ENCODE measurements at regions not wholly inside any gene's neighbourhood (a gene's known extent, or its start where the extent isn't known, plus 50 kb on each side); places are given as distances from the start of the nearest gene placed in this dataset.
"Not testable (repeated sequence)": the region's sequence is repeated elsewhere in the genome, so short reads cannot be mapped to it uniquely, and the experiment has no call there.

GRCh38 chr1:187838335-187839293 is 1009.9 kb downstream of the PLA2G4A start:
- DNase-seq (ENCODE audit: low read depth) = no peak

GRCh38 chr1:187839873-187840272 is 1011.1 kb downstream of the PLA2G4A start:
- DNase-seq (ENCODE audit: low read depth) = no peak

- no peak for DNase-seq (ENCODE audit: low read depth)
Observed at GRCh38 chr1:187840557-187840956, 1011.8 kb downstream of the PLA2G4A start.

- DNase-seq (ENCODE audit: low read depth) = no peak
Observed at GRCh38 chr1:187842406-187843165, 1013.8 kb downstream of the PLA2G4A start.

GRCh38 chr1:187844313-187844712 is 1015.6 kb downstream of the PLA2G4A start:
- no peak for DNase-seq (ENCODE audit: low read depth)

GRCh38 chr1:187847531-187847930 is 1018.8 kb downstream of the PLA2G4A start:
- DNase-seq (ENCODE audit: low read depth) = no peak

- no peak for DNase-seq (ENCODE audit: low read depth)
Observed at GRCh38 chr1:187848321-187848720, 1019.6 kb downstream of the PLA2G4A start.

- DNase-seq (ENCODE audit: low read depth) = not testable (repeated sequence)
Observed at GRCh38 chr1:187850146-187850545, 1021.4 kb downstream of the PLA2G4A start.

GRCh38 chr1:187853505-187853904 is 1024.8 kb downstream of the PLA2G4A start:
- no peak for DNase-seq (ENCODE audit: low read depth)

GRCh38 chr1:187854457-187854856 is 1025.7 kb downstream of the PLA2G4A start:
- DNase-seq (ENCODE audit: low read depth) = no peak

- no peak for DNase-seq (ENCODE audit: low read depth)
Observed at GRCh38 chr1:187862506-187862905, 1033.8 kb downstream of the PLA2G4A start.

GRCh38 chr1:187870552-187870951 is 1041.8 kb downstream of the PLA2G4A start:
- no peak for DNase-seq (ENCODE audit: low read depth)

GRCh38 chr1:187871177-187871845 is 1042.6 kb downstream of the PLA2G4A start:
- DNase-seq (ENCODE audit: low read depth) = no peak

- no peak for DNase-seq (ENCODE audit: low read depth)
Observed at GRCh38 chr1:187872550-187872949, 1043.8 kb downstream of the PLA2G4A start.

GRCh38 chr1:187873126-187873525 is 1044.4 kb downstream of the PLA2G4A start:
- no peak for DNase-seq (ENCODE audit: low read depth)

GRCh38 chr1:187876775-187877174 is 1048.0 kb downstream of the PLA2G4A start:
- DNase-seq (ENCODE audit: low read depth) = no peak

GRCh38 chr1:187877220-187877619 is 1048.5 kb downstream of the PLA2G4A start:
- no peak for DNase-seq (ENCODE audit: low read depth)

GRCh38 chr1:187878883-187879282 is 1050.1 kb downstream of the PLA2G4A start:
- DNase-seq (ENCODE audit: low read depth) = no peak

GRCh38 chr1:187883356-187883755 is 1054.6 kb downstream of the PLA2G4A start:
- no peak for DNase-seq (ENCODE audit: low read depth)

GRCh38 chr1:187891993-187892682 is 1063.4 kb downstream of the PLA2G4A start:
- no peak for DNase-seq (ENCODE audit: low read depth)

GRCh38 chr1:187892683-187893039 is 1063.9 kb downstream of the PLA2G4A start:
- no peak for DNase-seq (ENCODE audit: low read depth)

- no peak for DNase-seq (ENCODE audit: low read depth)
Observed at GRCh38 chr1:187893471-187893870, 1064.7 kb downstream of the PLA2G4A start.

Measured in HS-5 (cell line).